IMR-90 (cell line): ENCODE measurements at regions not wholly inside any gene's neighbourhood (a gene's known extent, or its start where the extent isn't known, plus 50 kb on each side); places are given as distances from the start of the nearest gene placed in this dataset.

Experiments
- ATAC-seq: fragments of 200-7000 bp; cut with Tn5 transposase; 2 replicates; pipeline ENCODE4 v1.9.1; 2020; ENCODE audit warnings: low read depth, mild to moderate bottlenecking, moderate library complexity
- BruUV-seq: library from RNA; stranded (reverse); fragments of 400-500 nt; replicated peaks from 2 replicates; lab custom pipeline; 2021; lab: Mats Ljungman, UMichigan
- CTCF ChIA-PET: fragments of 300-600 bp; formaldehyde crosslinking; extraction: SDS; loops from one replicate; lab custom pipeline; 2021; ENCODE audit warnings: antibody characterized with exemption; lab: Yijun Ruan, JAX
- POLR2A ChIA-PET: fragments of 300-600 bp; sonication (Branson Sonifier 250); formaldehyde crosslinking; loops from one replicate; lab custom pipeline; 2022; ENCODE audit warnings: antibody characterized with exemption; ENCODE audit not compliant: unreplicated experiment; lab: Charles Lee
- DNase-seq: peaks from one replicate; pipeline ENCODE4 v3.0.0; 2013
- H2AFZ ChIP-seq: replicated peaks from 2 replicates; pipeline ENCODE3; 2013; ENCODE audit warnings: low read length, mild to moderate bottlenecking; ENCODE audit not compliant: poor library complexity
- H2AK5ac ChIP-seq: 2 replicates; pipeline ENCODE4 v1.6.1; 2013; ENCODE audit warnings: low read depth, low read length, inconsistent platforms
- H2AK9ac ChIP-seq: replicated peaks from 2 replicates; pipeline ENCODE3; 2013; ENCODE audit warnings: mild to moderate bottlenecking, low read depth, low read length, moderate library complexity; ENCODE audit not compliant: poor library complexity
- H2BK120ac ChIP-seq: 2 replicates; pipeline ENCODE4 v1.6.1; 2013; ENCODE audit warnings: low read depth, low read length, inconsistent platforms
- H2BK15ac ChIP-seq: 3 replicates; pipeline ENCODE4 v1.6.1; 2013; ENCODE audit warnings: low read depth, low read length, inconsistent platforms
- H2BK20ac ChIP-seq: 2 replicates; pipeline ENCODE4 v1.6.1; 2013; ENCODE audit warnings: low read depth, mild to moderate bottlenecking, inconsistent platforms, low read length, moderate library complexity
- H2BK5ac ChIP-seq: 2 replicates; pipeline ENCODE4 v1.6.1; 2013; ENCODE audit warnings: mild to moderate bottlenecking, low read depth, low read length, inconsistent platforms; ENCODE audit not compliant: poor library complexity, severe bottlenecking
- H3K14ac ChIP-seq: replicated peaks from 2 replicates; pipeline ENCODE4 v1.6.1; 2013; ENCODE audit warnings: low read depth, low read length, inconsistent platforms
- H3K18ac ChIP-seq: 2 replicates; pipeline ENCODE4 v1.6.1; 2013; ENCODE audit warnings: low read depth, low read length, control low read depth
- H3K23ac ChIP-seq: 2 replicates; pipeline ENCODE4 v1.6.1; 2013; ENCODE audit warnings: low read depth, low read length, inconsistent platforms
- H3K27ac ChIP-seq: 2 replicates; pipeline ENCODE4 v1.5.1; 2013; ENCODE audit warnings: mild to moderate bottlenecking, control low read depth, low read length; ENCODE audit not compliant: insufficient read depth
- H3K27me3 ChIP-seq: 2 replicates; pipeline ENCODE4 v1.6.1; 2013; ENCODE audit warnings: low read length; ENCODE audit not compliant: control insufficient read depth, insufficient read depth
- H3K36me3 ChIP-seq: 2 replicates; pipeline ENCODE4 v1.6.1; 2013; ENCODE audit warnings: low read length, mixed read lengths; ENCODE audit not compliant: control insufficient read depth, insufficient read depth
- H3K4ac ChIP-seq: 2 replicates; pipeline ENCODE4 v1.6.1; 2013; ENCODE audit warnings: low read depth, low read length, inconsistent platforms
- H3K4me1 ChIP-seq: 2 replicates; pipeline ENCODE4 v1.6.1; 2013; ENCODE audit warnings: low read length, mixed read lengths; ENCODE audit not compliant: control insufficient read depth, insufficient read depth
- H3K4me2 ChIP-seq: 2 replicates; pipeline ENCODE4 v1.6.1; 2013; ENCODE audit warnings: low read depth, mild to moderate bottlenecking, control low read depth, low read length, moderate library complexity
- H3K4me3 ChIP-seq: 2 replicates; pipeline ENCODE4 v1.5.1; 2013; ENCODE audit warnings: low read depth, mild to moderate bottlenecking, control low read depth, low read length, moderate library complexity; ENCODE audit not compliant: insufficient read depth
- H3K56ac ChIP-seq: 2 replicates; pipeline ENCODE4 v1.6.1; 2013; ENCODE audit warnings: low read length, inconsistent platforms; ENCODE audit not compliant: insufficient read depth; ENCODE audit errors: extremely low read depth
- H3K79me1 ChIP-seq, 2 experiments: 2 replicates each; pipeline ENCODE4 v1.6.1; 2013; ENCODE audit warnings: low read length in 2 of 2, inconsistent platforms in 1 of 2, low read depth in 1 of 2
- H3K9ac ChIP-seq: 2 replicates; pipeline ENCODE4 v1.6.1; 2013; ENCODE audit warnings: low read depth, low read length, control low read depth
- H3K9me1 ChIP-seq: 2 replicates; pipeline ENCODE4 v1.6.1; 2013; ENCODE audit warnings: low read length, inconsistent platforms; ENCODE audit not compliant: insufficient read depth
- H3K9me3 ChIP-seq: 2 replicates; pipeline ENCODE4 v1.6.1; 2013; ENCODE audit warnings: low read length; ENCODE audit not compliant: control insufficient read depth, insufficient read depth
- H4K20me1 ChIP-seq: 2 replicates; pipeline ENCODE4 v1.6.1; 2013; ENCODE audit warnings: low read length, inconsistent platforms; ENCODE audit not compliant: insufficient read depth
- H4K5ac ChIP-seq: 2 replicates; pipeline ENCODE4 v1.6.1; 2013; ENCODE audit warnings: mild to moderate bottlenecking, low read depth, low read length, control low read depth
- H4K8ac ChIP-seq, 2 experiments: 2 replicates each; pipeline ENCODE4 v1.6.1; 2013; ENCODE audit warnings: low read depth in 2 of 2, low read length in 2 of 2, control low read depth in 1 of 2, inconsistent platforms in 1 of 2
- H4K91ac ChIP-seq: 2 replicates; pipeline ENCODE4 v1.6.1; 2013; ENCODE audit warnings: low read depth, low read length, inconsistent platforms; ENCODE audit not compliant: insufficient read depth
- CHD1 ChIP-seq: IDR thresholded peaks from 2 replicates; pipeline ENCODE4 v1.6.1; 2012; ENCODE audit warnings: low read depth, low read length, improper control_type of control experiment
- FOS ChIP-seq: fragments of 150-350 bp; IDR thresholded peaks from 2 replicates; pipeline ENCODE4 v1.6.1; 2016; ENCODE audit warnings: low read depth, low read length
- MXI1 ChIP-seq: IDR thresholded peaks from 2 replicates; pipeline ENCODE4 v1.6.1; 2012; ENCODE audit warnings: low read depth, mild to moderate bottlenecking, low read length, moderate library complexity, borderline replicate concordance
- NFE2L2 ChIP-seq: fragments of 150-350 bp; IDR thresholded peaks from 2 replicates; pipeline ENCODE4 v1.6.1; 2016; ENCODE audit warnings: low read depth, mild to moderate bottlenecking, low read length
- POLR2A ChIP-seq: IDR thresholded peaks from 2 replicates; pipeline ENCODE4 v1.6.1; 2012; ENCODE audit warnings: mild to moderate bottlenecking, low read depth, low read length
- RAD21 ChIP-seq: IDR thresholded peaks from 2 replicates; pipeline ENCODE4 v1.6.1; 2012; ENCODE audit warnings: low read length, improper control_type of control experiment
- WGBS, 2 experiments: methylation state at CpG; one replicate each; pipeline versions ENCODE4 v1.1.5 to v1.1.7; 2013; ENCODE audit warnings: missing lambda C conversion rate in 2 of 2; ENCODE audit not compliant: insufficient read length in 1 of 2; ENCODE audit errors: extremely low coverage in 2 of 2; 5-methylcytosine and 5-hydroxymethylcytosine counted together
- dilution Hi-C: fragments of 300-500 bp; cut with HindIII; formaldehyde crosslinking; loops from one replicate; pipeline ENCODE4 v1.14.3; 2018; ENCODE audit warnings: low sequenced_read_pairs; ENCODE audit not compliant: unreplicated experiment
- in situ Hi-C: fragments of 300-500 bp; cut with MboI; formaldehyde crosslinking; loops from 3 replicates; pipeline ENCODE4 v1.14.3; 2019; ENCODE audit warnings: low sequenced_read_pairs, inconsistent platforms, mixed read lengths
- intact Hi-C: fragments of 100-400 bp; cut with micrococcal nuclease; formaldehyde crosslinking; loops from 2 replicates; pipeline ENCODE4 v1.10.0; 2022

GRCh38 chrX:94361241-94361640 is 687.2 kb downstream of the FAM133A start:
- H2BK120ac ChIP-seq: no peak overlapping the region
- H4K20me1 ChIP-seq: no peaks in the 10 kb centered on the region
- no peak overlapping the region for H2BK15ac ChIP-seq
- POLR2A ChIA-PET: no interaction called here
- CTCF ChIA-PET: no interaction called here
- no peak overlapping the region for H2BK20ac ChIP-seq
- intact Hi-C loops (no loop called here), in situ Hi-C loops (no loop called here), dilution Hi-C loops (no loop called here)
- H3K4me2 ChIP-seq: no peak overlapping the region
- 92% methylated on average over 2 of the region's 10 CpGs; no CpG with 5 or more reads in 1 of the 2 experiments for WGBS, 2 experiments
- no peak for ATAC-seq
- H4K5ac ChIP-seq: no peak overlapping the region
- no peak overlapping the region for H3K56ac ChIP-seq
- no peak overlapping the region for H3K23ac ChIP-seq
- no peak overlapping the region for H3K18ac ChIP-seq
- H2AK9ac ChIP-seq: no peak overlapping the region
- H3K9ac ChIP-seq: no peak overlapping the region
- no peak overlapping the region for H2AFZ ChIP-seq
- H3K27me3 ChIP-seq: no peaks in the 10 kb centered on the region
- BruUV-seq: no TSS peak
- no peaks in the 10 kb centered on the region for H3K79me1 ChIP-seq
- no peak overlapping the region for H2AK5ac ChIP-seq
- H4K91ac ChIP-seq: no peak overlapping the region
- no peak overlapping the region for H3K14ac ChIP-seq
- no peak overlapping the region for H3K4me3 ChIP-seq
- no peaks in the 10 kb centered on the region for H3K4me1 ChIP-seq
- no peaks in the 10 kb centered on the region; the same call in 1 of the 2 replicates for H3K9me3 ChIP-seq
- no peak for DNase-seq
- H3K36me3 ChIP-seq: no peaks in the 10 kb centered on the region
- TF ChIP-seq MXI1 (no peak), POLR2A (no peak), RAD21 (no peak), FOS (no peak), NFE2L2 (no peak), CHD1 (no peak)
- H2BK5ac ChIP-seq: no peak overlapping the region
- no peaks in the 10 kb centered on the region for H3K9me1 ChIP-seq
- no peak overlapping the region for H3K27ac ChIP-seq
- no peak overlapping the region for H4K8ac ChIP-seq
- H3K4ac ChIP-seq: no peak overlapping the region
